IPS-15b (cell line): ENCODE measurements at regions not wholly inside any gene's neighbourhood (a gene's known extent, or its start where the extent isn't known, plus 50 kb on each side); places are given as distances from the start of the nearest gene placed in this dataset.

Experiments
- H3K27me3 ChIP-seq: one replicate; pipeline ENCODE4 v1.6.1; 2013; ENCODE audit warnings: low read length; ENCODE audit not compliant: control insufficient read depth, insufficient read depth
- H3K36me3 ChIP-seq: one replicate; pipeline ENCODE4 v1.6.1; 2013; ENCODE audit warnings: low read length; ENCODE audit not compliant: control insufficient read depth, insufficient read depth
- H3K4me1 ChIP-seq: one replicate; pipeline ENCODE4 v1.6.1; 2013; ENCODE audit warnings: mild to moderate bottlenecking, low read length; ENCODE audit not compliant: control insufficient read depth, insufficient read depth
- H3K4me3 ChIP-seq: one replicate; pipeline ENCODE4 v1.5.1; 2013; ENCODE audit warnings: low read depth, low read length
- H3K9ac ChIP-seq: one replicate; pipeline ENCODE4 v1.6.1; 2013; ENCODE audit warnings: low read depth, mild to moderate bottlenecking, low read length
- H3K9me3 ChIP-seq: one replicate; pipeline ENCODE4 v1.6.1; 2013; ENCODE audit warnings: mild to moderate bottlenecking, low read length; ENCODE audit not compliant: control insufficient read depth, insufficient read depth

DNA sequence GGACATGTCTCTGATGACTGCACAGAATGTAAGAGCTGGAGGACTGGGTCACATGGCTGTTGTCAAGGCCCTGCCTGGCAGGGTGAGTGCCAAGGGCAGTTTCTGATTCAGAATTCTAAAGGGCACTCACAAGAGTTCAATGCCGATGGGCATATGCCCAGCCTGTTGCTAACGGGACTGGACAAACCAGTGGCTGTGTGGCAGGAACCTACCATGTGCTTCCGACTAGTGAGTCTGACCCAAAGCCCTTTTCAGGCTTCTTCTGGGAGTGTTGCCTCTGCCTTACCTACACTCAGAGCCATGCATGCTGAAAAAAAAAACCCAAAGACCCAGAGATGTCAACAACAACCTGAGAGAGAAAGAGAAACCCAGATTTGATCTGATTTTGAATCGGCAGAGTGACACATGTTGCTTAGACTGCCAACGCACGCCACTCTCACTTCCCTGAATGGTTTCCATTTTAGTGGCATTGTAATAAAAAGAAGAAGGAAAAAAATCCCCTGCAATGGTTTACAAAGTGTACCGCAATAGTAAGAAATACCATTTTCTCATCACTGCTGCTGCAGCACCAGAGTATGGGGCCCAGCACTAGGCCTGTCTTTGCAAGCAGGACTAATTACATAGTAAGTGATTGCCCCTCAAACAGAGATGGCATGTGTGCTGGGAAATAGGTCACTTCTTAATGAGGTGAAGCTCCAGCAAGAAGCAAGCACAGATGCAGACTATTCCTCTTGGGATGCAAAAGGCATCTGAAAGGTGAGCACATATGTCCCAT lies 194.3 kb downstream of the PALM2AKAP2 start:
- Histone ChIP-seq H3K9me3 (no peaks in the 10 kb centered on the region), H3K9ac (no peak overlapping the region), H3K4me1 (no peaks in the 10 kb centered on the region), H3K36me3 (no peaks in the 10 kb centered on the region), H3K27me3 (no peaks in the 10 kb centered on the region), H3K4me3 (no peak overlapping the region)

DNA sequence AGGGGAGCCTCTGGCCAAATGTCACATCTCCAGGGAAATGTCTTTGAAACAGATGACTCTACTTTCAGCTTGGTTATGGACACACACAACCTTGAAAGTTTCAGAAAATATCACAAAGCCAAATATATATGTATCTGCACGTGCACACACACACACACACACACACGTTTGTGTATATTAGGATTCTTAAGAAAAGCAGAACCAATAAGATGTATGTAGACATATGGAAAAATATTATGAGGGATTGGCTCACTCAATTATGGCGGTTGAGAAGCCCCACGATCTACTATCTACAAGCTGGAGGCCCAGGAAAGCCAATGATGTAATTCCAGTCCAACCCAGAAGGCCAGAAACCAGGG lies 194.9 kb downstream of the PALM2AKAP2 start:
- Histone ChIP-seq H3K36me3 (no peaks in the 10 kb centered on the region), H3K4me3 (no peak overlapping the region), H3K9ac (no peak overlapping the region), H3K9me3 (no peaks in the 10 kb centered on the region), H3K27me3 (no peaks in the 10 kb centered on the region), H3K4me1 (no peaks in the 10 kb centered on the region)

DNA sequence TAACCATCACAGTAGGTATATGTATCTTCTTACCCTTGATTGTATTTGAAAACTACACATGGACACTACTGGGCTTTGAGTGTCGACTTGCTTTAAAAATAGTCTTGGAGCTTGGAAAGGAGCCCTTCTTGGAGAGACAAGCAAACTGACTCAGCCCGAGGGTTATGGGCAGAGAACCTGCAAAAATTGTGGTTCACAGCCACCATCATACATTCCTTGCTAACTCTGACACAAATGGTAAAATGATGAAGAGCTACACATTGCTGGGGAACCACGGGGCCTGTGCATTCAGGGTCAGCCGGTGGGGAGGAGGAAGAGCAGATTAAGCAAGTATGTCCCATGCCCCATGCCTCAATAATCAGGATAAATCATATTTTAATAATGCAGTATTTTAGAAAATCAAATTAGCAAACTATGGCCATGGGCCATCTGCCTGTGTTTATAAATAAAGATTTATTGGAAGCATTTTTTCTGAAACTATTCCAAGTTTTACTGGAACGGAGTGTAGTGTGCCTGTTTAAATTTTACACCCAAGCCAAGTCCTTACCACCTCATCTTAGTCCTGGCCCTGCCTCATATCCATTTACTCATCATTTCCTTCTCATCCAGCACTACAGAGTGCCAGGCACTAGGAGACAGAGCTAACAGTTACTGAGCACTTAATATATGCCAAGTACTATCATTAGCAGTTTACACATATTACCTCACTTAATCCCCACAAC lies 195.7 kb downstream of the PALM2AKAP2 start:
- no peaks in the 10 kb centered on the region for H3K36me3 ChIP-seq
- H3K4me1 ChIP-seq = no peaks in the 10 kb centered on the region
- no peak overlapping the region for H3K4me3 ChIP-seq
- H3K9me3 ChIP-seq = no peaks in the 10 kb centered on the region
- H3K9ac ChIP-seq = no peak overlapping the region
- no peaks in the 10 kb centered on the region for H3K27me3 ChIP-seq

GRCh38 chr9:109976303-109976702 lies 196.3 kb downstream of the PALM2AKAP2 start:
- Histone ChIP-seq H3K4me3 (no peak overlapping the region), H3K4me1 (no peaks in the 10 kb centered on the region), H3K9me3 (no peaks in the 10 kb centered on the region)

DNA sequence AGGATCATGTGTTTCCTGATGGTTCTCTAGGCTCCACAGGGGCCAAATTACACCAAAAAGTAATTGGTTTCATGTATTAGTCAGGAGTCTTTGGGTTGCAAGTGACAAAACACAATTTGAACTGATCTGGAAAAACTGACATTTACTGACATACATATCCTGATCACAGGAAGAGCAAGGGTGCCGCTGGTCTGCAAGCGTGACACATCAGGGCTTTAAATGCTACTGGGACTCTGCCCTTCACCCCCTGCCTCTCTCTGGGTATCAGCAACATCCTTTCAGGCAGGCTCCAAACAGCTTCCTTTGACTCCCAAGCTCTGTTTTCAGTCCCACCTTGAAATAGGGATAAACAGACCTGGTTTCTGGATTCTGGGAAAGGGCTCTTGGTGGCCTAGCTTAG lies 197.5 kb downstream of the PALM2AKAP2 start:
- Histone ChIP-seq H3K9me3 (no peaks in the 10 kb centered on the region), H3K4me1 (no peaks in the 10 kb centered on the region), H3K27me3 (no peaks in the 10 kb centered on the region), H3K9ac (no peak overlapping the region), H3K4me3 (no peak overlapping the region), H3K36me3 (no peaks in the 10 kb centered on the region)

More at GRCh38 chr9:109976303-109976702, 196.3 kb downstream of the PALM2AKAP2 start:
- no peaks in the 10 kb centered on the region for H3K36me3 ChIP-seq
- H3K9ac ChIP-seq = no peak overlapping the region
- no peaks in the 10 kb centered on the region for H3K27me3 ChIP-seq

DNA sequence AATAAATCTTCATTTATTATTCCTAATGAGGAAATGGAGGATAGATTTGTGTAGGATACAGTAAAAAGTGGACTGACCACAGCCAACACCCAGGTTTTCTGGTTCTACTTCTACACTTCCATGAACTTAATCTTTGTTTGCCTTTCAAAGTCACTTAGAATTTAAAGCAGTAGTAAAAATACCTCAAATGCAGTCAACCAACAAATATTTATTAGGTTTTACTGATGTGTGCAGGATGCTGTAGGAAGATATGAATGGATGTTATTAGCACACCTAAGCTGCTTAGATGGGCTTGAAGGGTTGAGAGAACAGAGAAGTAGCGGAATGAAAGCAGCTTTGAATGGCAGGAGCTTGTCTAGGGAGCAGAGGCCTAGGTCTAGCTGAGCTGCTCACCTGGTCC lies 201.1 kb downstream of the PALM2AKAP2 start:
- Histone ChIP-seq H3K9ac (no peak overlapping the region), H3K9me3 (no peaks in the 10 kb centered on the region), H3K36me3 (no peaks in the 10 kb centered on the region), H3K4me3 (no peak overlapping the region), H3K27me3 (no peaks in the 10 kb centered on the region), H3K4me1 (no peaks in the 10 kb centered on the region)

GRCh38 chr9:109986521-109986991 lies 206.6 kb downstream of the PALM2AKAP2 start:
- H3K4me3 ChIP-seq = no peak overlapping the region
- no peaks in the 10 kb centered on the region for H3K9me3 ChIP-seq
- H3K36me3 ChIP-seq = no peaks in the 10 kb centered on the region
- H3K4me1 ChIP-seq = no peaks in the 10 kb centered on the region
- H3K9ac ChIP-seq = no peak overlapping the region
- no peaks in the 10 kb centered on the region for H3K27me3 ChIP-seq

GRCh38 chr9:109989296-109989695 lies 209.3 kb downstream of the PALM2AKAP2 start:
- Histone ChIP-seq H3K36me3 (no peaks in the 10 kb centered on the region), H3K27me3 (no peaks in the 10 kb centered on the region), H3K9me3 (no peaks in the 10 kb centered on the region), H3K9ac (no peak overlapping the region), H3K4me3 (no peak overlapping the region), H3K4me1 (no peaks in the 10 kb centered on the region)

DNA sequence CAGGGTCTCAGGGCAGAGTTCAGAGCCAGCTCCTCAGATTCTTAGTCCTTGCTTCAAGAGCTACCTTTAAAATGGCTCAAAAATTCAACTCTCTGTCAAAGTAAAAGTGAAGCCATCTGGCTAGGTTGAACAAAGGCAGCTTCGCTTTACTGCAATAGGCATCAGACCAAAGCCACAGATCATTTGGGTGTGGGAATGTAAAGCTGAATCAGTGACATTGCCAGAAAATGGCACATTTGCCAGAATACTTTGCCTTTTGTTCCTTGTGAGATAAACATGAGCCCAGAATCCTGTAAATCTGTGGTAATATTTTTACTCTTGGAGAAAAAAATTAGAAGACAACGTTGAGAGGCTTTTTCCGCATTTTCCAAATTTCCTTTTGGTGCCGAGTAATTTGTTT lies 210.5 kb downstream of the PALM2AKAP2 start:
- Histone ChIP-seq H3K36me3 (no peaks in the 10 kb centered on the region), H3K4me1 (no peaks in the 10 kb centered on the region), H3K9ac (no peak overlapping the region), H3K9me3 (peaks cover 1% of the 10 kb centered on the region), H3K4me3 (no peak overlapping the region), H3K27me3 (no peaks in the 10 kb centered on the region)

- Histone ChIP-seq H3K4me1 (no peaks in the 10 kb centered on the region), H3K4me3 (no peak overlapping the region)
These were observed 212.3 kb downstream of the PALM2AKAP2 start for GRCh38 chr9:109992293-109992692.

DNA sequence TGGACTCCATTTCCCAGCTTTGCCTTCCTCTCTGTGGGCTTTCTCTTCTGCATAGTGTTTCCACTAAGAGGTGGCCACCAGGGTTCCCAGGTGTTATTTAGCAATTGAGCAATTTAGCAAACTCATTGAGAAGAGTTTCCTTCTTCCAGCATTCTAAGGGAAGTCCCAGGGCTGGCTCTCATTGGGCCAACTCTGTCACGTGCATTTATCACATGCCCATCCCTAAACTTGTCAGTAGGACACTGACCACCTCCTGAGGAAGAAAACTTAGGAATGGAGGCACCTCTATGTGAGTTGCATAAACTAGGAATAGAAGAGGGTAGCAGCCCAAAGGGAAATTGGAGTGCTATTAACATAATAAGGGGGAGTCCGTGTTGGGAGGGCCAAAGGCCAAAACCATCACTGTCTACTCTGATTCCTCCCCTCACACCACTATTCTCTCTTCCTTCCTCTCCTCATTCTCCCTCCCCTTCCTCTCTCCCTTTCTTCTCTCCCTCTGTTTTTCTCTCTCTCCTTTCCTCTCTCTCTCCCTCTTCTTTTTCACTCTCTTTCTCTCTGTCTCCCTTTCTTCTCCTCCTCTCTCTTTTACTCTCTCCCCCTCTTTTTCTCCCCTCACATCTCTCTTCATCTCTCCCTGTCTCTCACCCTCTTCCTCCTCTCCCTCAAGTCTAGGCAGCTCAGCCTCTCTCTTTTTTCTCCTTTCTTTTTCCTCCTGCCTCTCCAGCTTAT lies 213.4 kb downstream of the PALM2AKAP2 start:
- Histone ChIP-seq H3K36me3 (no peaks in the 10 kb centered on the region), H3K9me3 (peaks cover 3% of the 10 kb centered on the region), H3K27me3 (no peaks in the 10 kb centered on the region), H3K4me1 (no peaks in the 10 kb centered on the region), H3K4me3 (no peak overlapping the region), H3K9ac (no peak overlapping the region)

More at GRCh38 chr9:109992293-109992692, 212.3 kb downstream of the PALM2AKAP2 start:
- Histone ChIP-seq H3K9ac (no peak overlapping the region), H3K9me3 (peaks cover 3% of the 10 kb centered on the region), H3K36me3 (no peaks in the 10 kb centered on the region), H3K27me3 (no peaks in the 10 kb centered on the region)
